Activated naive CD4-positive, alpha-beta T cell treated with anti-CD3 and anti-CD28 coated beads, Interleukin-2, amount 10 ng/mL, durations not matched to agents 7 days and 5 days (primary cell): ENCODE measurements at regions not wholly inside any gene's neighbourhood (a gene's known extent, or its start where the extent isn't known, plus 50 kb on each side); places are given as distances from the start of the nearest gene placed in this dataset.
"Not testable (repeated sequence)": the region's sequence is repeated elsewhere in the genome, so short reads cannot be mapped to it uniquely, and the experiment has no call there.

Source experiments
- CTCF ChIA-PET: fragments of 350-600 bp; sonication (Branson Sonifier 250); formaldehyde crosslinking; loops from one replicate; lab custom pipeline; 2021; ENCODE audit warnings: antibody characterized with exemption; lab: Charles Lee
- DNase-seq: peaks from one replicate; pipeline ENCODE4 v3.0.0-alpha.2; 2020
- H3K27ac Mint-ChIP-seq: one replicate; pipeline ENCODE4 v1.8.0; 2021; ENCODE audit warnings: mild to moderate bottlenecking, moderate library complexity, mixed read lengths
- H3K27me3 Mint-ChIP-seq: one replicate; pipeline ENCODE4 v1.8.0; 2021; ENCODE audit warnings: mild to moderate bottlenecking, mixed read lengths
- H3K36me3 Mint-ChIP-seq: one replicate; pipeline ENCODE4 v1.8.0; 2021; ENCODE audit warnings: mixed read lengths
- H3K4me1 Mint-ChIP-seq: one replicate; pipeline ENCODE4 v1.8.0; 2021; ENCODE audit warnings: mixed read lengths
- H3K4me3 Mint-ChIP-seq: one replicate; pipeline ENCODE4 v1.8.0; 2021; ENCODE audit warnings: mild to moderate bottlenecking, moderate library complexity, mixed read lengths
- H3K9me3 Mint-ChIP-seq: one replicate; pipeline ENCODE4 v1.8.0; 2021; ENCODE audit warnings: mixed read lengths

GRCh38 chr3:110888625-110889375 lies 182.8 kb upstream of the NECTIN3 start:
- CTCF ChIA-PET, H3K4me3 Mint-ChIP-seq, H3K36me3 Mint-ChIP-seq, DNase-seq, H3K27me3 Mint-ChIP-seq, H3K4me1 Mint-ChIP-seq, H3K9me3 Mint-ChIP-seq, H3K27ac Mint-ChIP-seq: not testable (repeated sequence)

GRCh38 chr3:110889376-110889699 lies 182.3 kb upstream of the NECTIN3 start:
- DNase-seq, CTCF ChIA-PET, H3K27me3 Mint-ChIP-seq, H3K4me3 Mint-ChIP-seq, H3K4me1 Mint-ChIP-seq, H3K9me3 Mint-ChIP-seq, H3K27ac Mint-ChIP-seq, H3K36me3 Mint-ChIP-seq: not testable (repeated sequence)

- no peak overlapping the region for H3K4me3 Mint-ChIP-seq
- no peaks in the 10 kb centered on the region for H3K4me1 Mint-ChIP-seq
- no peak for DNase-seq
- peaks cover 4% of the 10 kb centered on the region for H3K27me3 Mint-ChIP-seq
- H3K9me3 Mint-ChIP-seq = no peaks in the 10 kb centered on the region
- H3K27ac Mint-ChIP-seq = no peak overlapping the region
- CTCF ChIA-PET = no interaction called here
- H3K36me3 Mint-ChIP-seq = no peaks in the 10 kb centered on the region
Observed at GRCh38 chr3:110894574-110894973, 177.0 kb upstream of the NECTIN3 start.

- CTCF ChIA-PET = no interaction called here
- Mint-ChIP-seq H3K36me3 (no peaks in the 10 kb centered on the region), H3K4me3 (no peak overlapping the region), H3K27ac (no peak overlapping the region), H3K4me1 (no peaks in the 10 kb centered on the region), H3K27me3 (peaks cover 4% of the 10 kb centered on the region), H3K9me3 (no peaks in the 10 kb centered on the region)
- DNase-seq = no peak
Observed at GRCh38 chr3:110895054-110895453, 176.6 kb upstream of the NECTIN3 start.

GRCh38 chr3:110897046-110897445 lies 174.6 kb upstream of the NECTIN3 start:
- H3K4me3 Mint-ChIP-seq = no peak overlapping the region
- no peaks in the 10 kb centered on the region for H3K4me1 Mint-ChIP-seq
- H3K27ac Mint-ChIP-seq = no peak overlapping the region
- no peaks in the 10 kb centered on the region for H3K36me3 Mint-ChIP-seq
- CTCF ChIA-PET = no interaction called here
- no peak for DNase-seq
- peaks cover 4% of the 10 kb centered on the region for H3K27me3 Mint-ChIP-seq
- H3K9me3 Mint-ChIP-seq = no peaks in the 10 kb centered on the region

GRCh38 chr3:110900576-110900975 lies 171.0 kb upstream of the NECTIN3 start:
- no peak overlapping the region for H3K27ac Mint-ChIP-seq
- no peaks in the 10 kb centered on the region for H3K4me1 Mint-ChIP-seq
- peaks cover 4% of the 10 kb centered on the region for H3K27me3 Mint-ChIP-seq

GRCh38 chr3:110901536-110901935 lies 170.1 kb upstream of the NECTIN3 start:
- Mint-ChIP-seq H3K27ac (no peak overlapping the region), H3K4me3 (no peak overlapping the region), H3K27me3 (peaks cover 4% of the 10 kb centered on the region), H3K9me3 (no peaks in the 10 kb centered on the region), H3K36me3 (no peaks in the 10 kb centered on the region), H3K4me1 (no peaks in the 10 kb centered on the region)
- no peak for DNase-seq
- CTCF ChIA-PET = no interaction called here

More at GRCh38 chr3:110900576-110900975, 171.0 kb upstream of the NECTIN3 start:
- CTCF ChIA-PET = no interaction called here
- no peak for DNase-seq
- no peaks in the 10 kb centered on the region for H3K9me3 Mint-ChIP-seq
- no peaks in the 10 kb centered on the region for H3K36me3 Mint-ChIP-seq
- no peak overlapping the region for H3K4me3 Mint-ChIP-seq

GRCh38 chr3:110902453-110903085 lies 169.0 kb upstream of the NECTIN3 start:
- Mint-ChIP-seq H3K27me3 (no peaks in the 10 kb centered on the region), H3K36me3 (no peaks in the 10 kb centered on the region), H3K9me3 (no peaks in the 10 kb centered on the region), H3K4me3 (no peak overlapping the region), H3K27ac (no peak overlapping the region), H3K4me1 (no peaks in the 10 kb centered on the region)
- CTCF ChIA-PET = no interaction called here
- DNase-seq = no peak

- CTCF ChIA-PET = no interaction called here
- H3K27ac Mint-ChIP-seq = no peak overlapping the region
- DNase-seq = no peak
- H3K4me3 Mint-ChIP-seq = no peak overlapping the region
- no peaks in the 10 kb centered on the region for H3K9me3 Mint-ChIP-seq
- no peaks in the 10 kb centered on the region for H3K4me1 Mint-ChIP-seq
- no peaks in the 10 kb centered on the region for H3K36me3 Mint-ChIP-seq
- H3K27me3 Mint-ChIP-seq = no peaks in the 10 kb centered on the region
Observed at GRCh38 chr3:110903771-110904519, 167.7 kb upstream of the NECTIN3 start.

- CTCF ChIA-PET = no interaction called here
- no peaks in the 10 kb centered on the region for H3K9me3 Mint-ChIP-seq
- no peaks in the 10 kb centered on the region for H3K27me3 Mint-ChIP-seq
- DNase-seq = no peak
- H3K4me1 Mint-ChIP-seq = no peaks in the 10 kb centered on the region
- no peak overlapping the region for H3K27ac Mint-ChIP-seq
- H3K36me3 Mint-ChIP-seq = no peaks in the 10 kb centered on the region
- H3K4me3 Mint-ChIP-seq = no peak overlapping the region
Observed at GRCh38 chr3:110904520-110904890, 167.1 kb upstream of the NECTIN3 start.

GRCh38 chr3:110905121-110905520 lies 166.5 kb upstream of the NECTIN3 start:
- Mint-ChIP-seq H3K4me3 (no peak overlapping the region), H3K27ac (no peak overlapping the region), H3K36me3 (no peaks in the 10 kb centered on the region), H3K27me3 (no peaks in the 10 kb centered on the region), H3K4me1 (no peaks in the 10 kb centered on the region), H3K9me3 (no peaks in the 10 kb centered on the region)
- CTCF ChIA-PET = no interaction called here
- no peak for DNase-seq

GRCh38 chr3:110909839-110910238 lies 161.8 kb upstream of the NECTIN3 start:
- CTCF ChIA-PET = no interaction called here

GRCh38 chr3:110910346-110910955 lies 161.2 kb upstream of the NECTIN3 start:
- Mint-ChIP-seq H3K4me3 (no peak overlapping the region), H3K4me1 (no peaks in the 10 kb centered on the region), H3K9me3 (peaks cover 4% of the 10 kb centered on the region), H3K36me3 (no peaks in the 10 kb centered on the region), H3K27ac (no peak overlapping the region), H3K27me3 (no peaks in the 10 kb centered on the region)
- CTCF ChIA-PET = no interaction called here
- no peak for DNase-seq

More at GRCh38 chr3:110909839-110910238, 161.8 kb upstream of the NECTIN3 start:
- Mint-ChIP-seq H3K4me1 (no peaks in the 10 kb centered on the region), H3K27me3 (no peaks in the 10 kb centered on the region), H3K4me3 (no peak overlapping the region), H3K9me3 (peaks cover 4% of the 10 kb centered on the region), H3K27ac (no peak overlapping the region), H3K36me3 (no peaks in the 10 kb centered on the region)
- DNase-seq = no peak

- no peaks in the 10 kb centered on the region for H3K27me3 Mint-ChIP-seq
- CTCF ChIA-PET = no interaction called here
Observed at GRCh38 chr3:110918963-110919362, 152.7 kb upstream of the NECTIN3 start.

More at GRCh38 chr3:110918963-110919362, 152.7 kb upstream of the NECTIN3 start:
- no peak overlapping the region for H3K27ac Mint-ChIP-seq
- H3K4me1 Mint-ChIP-seq = no peaks in the 10 kb centered on the region
- H3K36me3 Mint-ChIP-seq = no peaks in the 10 kb centered on the region
- no peak overlapping the region for H3K4me3 Mint-ChIP-seq
- no peak for DNase-seq
- H3K9me3 Mint-ChIP-seq = peaks cover 1% of the 10 kb centered on the region
